GM13977 (cell line): ENCODE measurements at regions not wholly inside any gene's neighbourhood (a gene's known extent, or its start where the extent isn't known, plus 50 kb on each side); places are given as distances from the start of the nearest gene placed in this dataset.

Source experiments
- DNase-seq: peaks from one replicate; pipeline ENCODE4 v3.0.0; 2012; ENCODE audit warnings: low spot score
- CTCF ChIP-seq: IDR thresholded peaks from 2 replicates; pipeline ENCODE4 v1.5.1; 2012; ENCODE audit warnings: mild to moderate bottlenecking, control low read depth; ENCODE audit not compliant: insufficient read depth; ENCODE audit errors: extremely low read depth, missing control alignments
- in situ Hi-C: fragments of 300-500 bp; cut with MboI; formaldehyde crosslinking; loops from one replicate; pipeline ENCODE4 v1.12.0; 2022; ENCODE audit warnings: low sequenced_read_pairs, low pct_unique_long_range_greater_than_20kb, mixed read lengths, inconsistent platforms; ENCODE audit not compliant: unreplicated experiment

GRCh38 chr14:96653597-96653996 is 143.6 kb upstream of the VRK1 start:
- no peak for TF ChIP-seq CTCF
- DNase-seq: no peak
- in situ Hi-C loops: no loop called here

GRCh38 chr14:96658611-96659010 is 138.6 kb upstream of the VRK1 start:
- in situ Hi-C loops: no loop called here
- no peak for DNase-seq
- no peak for TF ChIP-seq CTCF

- TF ChIP-seq CTCF: no peak
- in situ Hi-C loops: no loop called here
- DNase-seq: no peak
These were observed 137.1 kb upstream of the VRK1 start for GRCh38 chr14:96660123-96660522.

GRCh38 chr14:96660667-96661066 is 136.5 kb upstream of the VRK1 start:
- no peak for TF ChIP-seq CTCF
- no peak for DNase-seq
- in situ Hi-C loops: no loop called here

- TF ChIP-seq CTCF: no peak
- DNase-seq: no peak
- in situ Hi-C loops: no loop called here
These were observed 135.8 kb upstream of the VRK1 start for GRCh38 chr14:96661244-96661969.

GRCh38 chr14:96662116-96662970 is 134.8 kb upstream of the VRK1 start:
- DNase-seq: no peak
- TF ChIP-seq CTCF: no peak
- in situ Hi-C loops: no loop called here
